Upper lobe of right lung (tissue), 1 donor: ENCODE measurements at regions not wholly inside any gene's neighbourhood (a gene's known extent, or its start where the extent isn't known, plus 50 kb on each side); places are given as distances from the start of the nearest gene placed in this dataset.

Experiments used
- ATAC-seq: fragments of 200-7000 bp; cut with Tn5 transposase; one replicate; pipeline ENCODE4 v1.9.1; 2020; ENCODE audit warnings: mild to moderate bottlenecking, moderate library complexity
- DNase-seq: peaks from one replicate; pipeline ENCODE4 v3.0.0-alpha.2; 2020
- H3K27ac ChIP-seq: fragments of 200-600 bp; one replicate; pipeline ENCODE4 v1.8.0; 2022
- H3K27me3 ChIP-seq: fragments of 200-600 bp; one replicate; pipeline ENCODE4 v1.8.0; 2022; ENCODE audit warnings: mild to moderate bottlenecking
- H3K36me3 ChIP-seq: fragments of 200-600 bp; one replicate; pipeline ENCODE4 v1.8.0; 2022
- H3K4me1 ChIP-seq: fragments of 200-600 bp; one replicate; pipeline ENCODE4 v1.8.0; 2022
- H3K4me3 ChIP-seq: fragments of 200-600 bp; one replicate; pipeline ENCODE4 v1.8.0; 2022; ENCODE audit warnings: mild to moderate bottlenecking
- H3K9me3 ChIP-seq: fragments of 200-600 bp; one replicate; pipeline ENCODE4 v1.8.0; 2022
- intact Hi-C: fragments of 100-400 bp; cut with DNase I; formaldehyde crosslinking; loops from one replicate; pipeline ENCODE4 v1.11.0; 2022
- TF ChIP-seq, protein P1 (sequence below): fragments of 200-600 bp; IDR thresholded peaks from one replicate; pipeline ENCODE4 v1.8.0; 2022; ENCODE audit warnings: antibody characterized with exemption
- donor health status: DM: no; HTN: yes; CAD: no; lungs with severe emphysema.

DNA sequence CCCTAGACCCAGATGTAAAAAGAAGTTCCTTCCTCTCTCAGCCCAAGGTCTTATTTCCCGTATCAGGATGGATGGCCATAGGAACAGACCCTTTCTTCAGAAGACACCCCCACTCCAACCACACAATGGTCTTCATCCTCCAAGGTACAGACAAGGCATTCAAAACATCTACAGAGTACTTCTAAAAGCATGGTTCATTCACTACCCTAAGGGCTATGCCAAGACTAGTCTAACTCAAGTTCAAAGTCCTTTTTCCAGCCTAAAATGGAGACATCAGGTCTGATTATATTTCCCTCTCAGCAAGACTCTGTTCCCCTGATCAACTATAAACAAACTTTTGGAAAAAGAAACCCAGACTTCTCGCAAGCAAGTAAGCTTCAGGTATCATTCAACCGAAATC lies 388.9 kb downstream of the NPIPA8 start:
- TF ChIP-seq, protein P1, sequence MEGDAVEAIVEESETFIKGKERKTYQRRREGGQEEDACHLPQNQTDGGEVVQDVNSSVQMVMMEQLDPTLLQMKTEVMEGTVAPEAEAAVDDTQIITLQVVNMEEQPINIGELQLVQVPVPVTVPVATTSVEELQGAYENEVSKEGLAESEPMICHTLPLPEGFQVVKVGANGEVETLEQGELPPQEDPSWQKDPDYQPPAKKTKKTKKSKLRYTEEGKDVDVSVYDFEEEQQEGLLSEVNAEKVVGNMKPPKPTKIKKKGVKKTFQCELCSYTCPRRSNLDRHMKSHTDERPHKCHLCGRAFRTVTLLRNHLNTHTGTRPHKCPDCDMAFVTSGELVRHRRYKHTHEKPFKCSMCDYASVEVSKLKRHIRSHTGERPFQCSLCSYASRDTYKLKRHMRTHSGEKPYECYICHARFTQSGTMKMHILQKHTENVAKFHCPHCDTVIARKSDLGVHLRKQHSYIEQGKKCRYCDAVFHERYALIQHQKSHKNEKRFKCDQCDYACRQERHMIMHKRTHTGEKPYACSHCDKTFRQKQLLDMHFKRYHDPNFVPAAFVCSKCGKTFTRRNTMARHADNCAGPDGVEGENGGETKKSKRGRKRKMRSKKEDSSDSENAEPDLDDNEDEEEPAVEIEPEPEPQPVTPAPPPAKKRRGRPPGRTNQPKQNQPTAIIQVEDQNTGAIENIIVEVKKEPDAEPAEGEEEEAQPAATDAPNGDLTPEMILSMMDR, result no peak
- DNase-seq, result no peak
- intact Hi-C loops, result no loop called here
- Histone ChIP-seq H3K27ac (no peak overlapping the region), H3K4me1 (peaks cover 10% of the 10 kb centered on the region), H3K4me3 (no peak overlapping the region), H3K36me3 (no peaks in the 10 kb centered on the region), H3K9me3 (no peaks in the 10 kb centered on the region), H3K27me3 (no peaks in the 10 kb centered on the region)
- ATAC-seq, result no peak

DNA sequence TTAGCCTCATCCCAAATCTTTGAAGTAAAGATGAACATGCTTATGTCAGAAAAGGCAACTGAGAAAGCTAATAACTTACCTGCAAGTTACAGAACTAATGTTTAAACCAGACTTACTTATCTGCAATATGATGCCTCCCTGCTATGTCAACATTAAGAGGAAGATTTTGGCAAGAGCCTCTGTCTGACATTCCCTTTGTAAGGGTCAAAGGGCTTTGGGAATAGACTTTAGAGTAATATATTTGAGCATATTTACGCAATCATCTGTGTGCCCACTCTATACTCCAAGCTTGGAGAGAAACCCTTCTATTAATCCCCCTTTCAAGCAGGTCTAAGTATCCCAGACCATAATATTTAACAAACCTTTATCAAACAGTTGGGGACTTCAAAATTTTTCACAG lies 389.4 kb downstream of the NPIPA8 start:
- no peaks in the 10 kb centered on the region for H3K9me3 ChIP-seq
- no peak overlapping the region for H3K4me3 ChIP-seq
- ATAC-seq, result no peak
- intact Hi-C loops, result no loop called here
- TF ChIP-seq, protein P1, result no peak
- peaks cover 10% of the 10 kb centered on the region for H3K4me1 ChIP-seq
- no peak overlapping the region for H3K27ac ChIP-seq
- DNase-seq, result no peak
- H3K27me3 ChIP-seq, result no peaks in the 10 kb centered on the region
- no peaks in the 10 kb centered on the region for H3K36me3 ChIP-seq

DNA sequence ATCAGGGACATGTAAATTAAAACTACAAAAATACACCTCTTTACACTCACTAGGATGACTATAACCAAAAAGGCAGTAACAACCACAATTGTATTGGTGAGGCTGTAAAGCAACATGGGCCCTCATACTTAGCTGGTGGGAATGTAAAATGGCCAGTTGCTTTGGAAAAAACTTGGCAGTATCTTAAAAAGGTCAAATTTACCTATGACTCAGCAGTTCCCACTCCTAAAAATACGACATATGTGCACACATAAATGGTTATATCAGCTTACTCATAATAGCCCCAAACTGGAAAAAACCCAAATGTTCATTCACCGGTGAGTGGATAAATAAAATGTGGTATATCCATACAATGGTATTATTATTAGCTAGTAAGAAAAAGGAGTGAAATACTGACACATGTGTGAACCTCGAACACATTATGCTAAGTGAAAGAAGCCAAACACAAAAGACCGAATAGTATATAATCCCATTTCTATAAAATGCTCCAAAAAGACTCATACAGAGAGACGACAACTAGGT lies 391.4 kb downstream of the NPIPA8 start:
- Histone ChIP-seq H3K27ac (no peak overlapping the region), H3K4me3 (no peak overlapping the region), H3K4me1 (no peaks in the 10 kb centered on the region), H3K9me3 (no peaks in the 10 kb centered on the region), H3K27me3 (no peaks in the 10 kb centered on the region), H3K36me3 (no peaks in the 10 kb centered on the region)
- no peak for ATAC-seq
- no peak for DNase-seq
- TF ChIP-seq, protein P1, result no peak
- intact Hi-C loops, result no loop called here

DNA sequence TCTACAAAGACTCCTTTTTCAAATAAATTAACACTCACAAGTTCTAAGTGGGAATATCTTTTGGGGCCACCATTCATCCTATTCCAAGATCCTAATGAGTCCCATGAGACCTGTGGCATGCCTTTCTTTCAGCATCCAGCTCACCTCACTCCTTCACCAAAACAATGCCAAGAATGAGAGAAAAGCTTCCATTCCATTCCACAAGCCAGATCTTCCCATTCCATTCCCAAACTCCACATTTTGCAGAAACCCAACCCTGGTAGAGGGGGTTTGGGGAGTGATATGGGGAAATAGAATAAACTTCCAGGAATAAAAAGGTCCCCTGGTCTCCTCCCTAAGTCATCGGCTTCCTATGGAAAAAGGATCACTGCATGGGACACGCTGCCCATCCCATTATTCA lies 392.2 kb downstream of the NPIPA8 start:
- TF ChIP-seq, protein P1, result no peak
- Histone ChIP-seq H3K27ac (no peak overlapping the region), H3K4me1 (no peaks in the 10 kb centered on the region), H3K9me3 (no peaks in the 10 kb centered on the region), H3K4me3 (no peak overlapping the region), H3K27me3 (no peaks in the 10 kb centered on the region), H3K36me3 (no peaks in the 10 kb centered on the region)
- intact Hi-C loops, result no loop called here
- DNase-seq (no peak), ATAC-seq (no peak)

DNA sequence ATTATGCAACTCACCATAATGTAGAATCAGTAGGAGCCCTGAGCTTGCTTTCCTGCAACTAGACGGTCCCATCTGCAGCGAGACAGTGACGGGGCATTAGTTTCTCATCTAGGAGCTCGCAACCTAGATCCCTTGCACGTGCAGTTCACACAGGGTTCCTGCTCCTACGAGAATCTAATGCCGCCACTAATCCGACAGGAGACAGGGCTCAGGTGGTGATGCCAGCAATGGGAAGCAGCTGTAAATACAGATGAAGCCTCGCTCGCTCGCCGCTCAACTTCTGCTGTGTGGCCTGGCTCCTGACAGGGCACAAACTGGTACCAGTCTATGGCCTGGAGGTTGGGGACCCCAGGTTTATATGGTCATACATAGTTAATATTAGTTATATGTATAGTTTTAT lies 394.5 kb downstream of the NPIPA8 start:
- Histone ChIP-seq H3K27me3 (no peaks in the 10 kb centered on the region), H3K36me3 (no peaks in the 10 kb centered on the region), H3K9me3 (no peaks in the 10 kb centered on the region), H3K4me1 (no peaks in the 10 kb centered on the region), H3K4me3 (no peak overlapping the region), H3K27ac (no peak overlapping the region)
- intact Hi-C loops, result no loop called here
- TF ChIP-seq, protein P1, result no peak
- ATAC-seq, result no peak
- no peak for DNase-seq
